Endodermal cell (in vitro differentiated cells): ENCODE measurements at regions not wholly inside any gene's neighbourhood (a gene's known extent, or its start where the extent isn't known, plus 50 kb on each side); places are given as distances from the start of the nearest gene placed in this dataset.

ENCODE experiments used
- DNase-seq: peaks from one replicate; pipeline ENCODE4 v3.0.0-alpha.2; 2017
- H3K27ac ChIP-seq: 2 replicates; pipeline ENCODE4 v1.5.1; 2013; ENCODE audit warnings: mild to moderate bottlenecking, low read depth, low read length, moderate library complexity
- H3K27me3 ChIP-seq: 2 replicates; pipeline ENCODE4 v1.6.1; 2013; ENCODE audit warnings: mild to moderate bottlenecking, low read length, moderate library complexity; ENCODE audit not compliant: insufficient read depth, control insufficient read depth, poor library complexity, severe bottlenecking
- H3K36me3 ChIP-seq: 2 replicates; pipeline ENCODE4 v1.7.0; 2013; ENCODE audit warnings: mild to moderate bottlenecking, low read length, moderate library complexity; ENCODE audit not compliant: control insufficient read depth, insufficient read depth
- H3K4me1 ChIP-seq: one replicate; pipeline ENCODE4 v1.7.0; 2013; ENCODE audit warnings: low read length; ENCODE audit not compliant: control insufficient read depth, insufficient read depth
- H3K4me3 ChIP-seq: 2 replicates; pipeline ENCODE4 v1.5.1; 2013; ENCODE audit warnings: mild to moderate bottlenecking, low read length, moderate library complexity
- H3K9ac ChIP-seq: 2 replicates; pipeline ENCODE4 v1.6.1; 2013; ENCODE audit warnings: mild to moderate bottlenecking, low read length, moderate library complexity; ENCODE audit not compliant: poor library complexity, severe bottlenecking; ENCODE audit errors: extremely low read depth
- H3K9me3 ChIP-seq: 2 replicates; pipeline ENCODE4 v1.6.1; 2013; ENCODE audit warnings: mild to moderate bottlenecking, low read length, moderate library complexity; ENCODE audit not compliant: control insufficient read depth
- H3K27ac Mint-ChIP-seq: 2 replicates; pipeline ENCODE4 v1.8.0; 2020; ENCODE audit warnings: mixed read lengths
- H3K27me3 Mint-ChIP-seq: 2 replicates; pipeline ENCODE4 v1.8.0; 2021; ENCODE audit warnings: mild to moderate bottlenecking, mixed read lengths; ENCODE audit not compliant: insufficient read depth
- H3K36me3 Mint-ChIP-seq: 2 replicates; pipeline ENCODE4 v1.8.0; 2020; ENCODE audit warnings: low read depth, mixed read lengths
- H3K4me1 Mint-ChIP-seq: 2 replicates; pipeline ENCODE4 v1.8.0; 2020; ENCODE audit warnings: mixed read lengths
- H3K4me3 Mint-ChIP-seq: 2 replicates; pipeline ENCODE4 v1.8.0; 2020; ENCODE audit warnings: mild to moderate bottlenecking, moderate library complexity, mixed read lengths
- H3K9me3 Mint-ChIP-seq: 2 replicates; pipeline ENCODE4 v1.8.0; 2020; ENCODE audit warnings: mild to moderate bottlenecking, mixed read lengths
- WGBS, 2 experiments: methylation state at CpG; one replicate each; pipeline versions ENCODE4 v1.1.5 to v1.1.7; 2013; ENCODE audit warnings: missing lambda C conversion rate in 2 of 2, mixed read lengths in 1 of 2; ENCODE audit not compliant: insufficient coverage in 1 of 2, insufficient read length in 1 of 2; 5-methylcytosine and 5-hydroxymethylcytosine counted together
- TF ChIP-seq, protein P1 (sequence below): fragments of 200-600 bp; sonication (generic); conservative IDR thresholded peaks from 2 replicates; pipeline ENCODE4 v1.5.0; 2021; ENCODE audit warnings: antibody characterized with exemption, mild to moderate bottlenecking

DNA sequence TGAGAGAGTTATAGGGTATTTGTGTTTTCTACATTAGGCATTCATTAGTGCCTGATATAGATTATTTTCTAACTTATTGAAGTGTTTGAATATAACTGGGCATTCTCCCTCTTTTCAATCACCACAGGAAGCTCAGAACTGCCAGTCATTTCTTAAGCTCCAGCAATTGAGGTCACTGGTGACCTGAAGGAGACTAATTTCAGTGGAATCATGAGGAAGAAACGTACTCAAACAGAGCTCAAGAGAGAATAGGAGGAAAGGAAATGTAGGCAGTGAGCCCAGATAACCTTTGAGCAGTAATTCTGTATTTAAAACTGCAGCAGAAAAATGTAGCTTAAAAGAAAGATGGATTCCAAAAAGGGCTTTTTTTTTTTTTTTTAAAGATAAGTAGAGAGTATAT lies 1035.5 kb downstream of the SOCS6 start:
- Histone ChIP-seq H3K27me3 (no peaks in the 10 kb centered on the region), H3K9ac (no peak overlapping the region), H3K9me3 (peaks cover 80% of the 10 kb centered on the region), H3K27ac (no peak overlapping the region), H3K36me3 (no peaks in the 10 kb centered on the region), H3K4me3 (no peak overlapping the region), H3K4me1 (no peaks in the 10 kb centered on the region)
- peaks cover 5% of the 10 kb centered on the region for H3K4me1 Mint-ChIP-seq
- no peaks in the 10 kb centered on the region for H3K9me3 Mint-ChIP-seq
- H3K4me3 Mint-ChIP-seq, result no peak overlapping the region
- DNase-seq, result no peak
- H3K27me3 Mint-ChIP-seq, result peaks cover 17% of the 10 kb centered on the region
- H3K27ac Mint-ChIP-seq, result no peak overlapping the region
- 15 to 50% methylated on average over 1 of the region's 1 CpG for WGBS, 2 experiments
- TF ChIP-seq, protein P1, sequence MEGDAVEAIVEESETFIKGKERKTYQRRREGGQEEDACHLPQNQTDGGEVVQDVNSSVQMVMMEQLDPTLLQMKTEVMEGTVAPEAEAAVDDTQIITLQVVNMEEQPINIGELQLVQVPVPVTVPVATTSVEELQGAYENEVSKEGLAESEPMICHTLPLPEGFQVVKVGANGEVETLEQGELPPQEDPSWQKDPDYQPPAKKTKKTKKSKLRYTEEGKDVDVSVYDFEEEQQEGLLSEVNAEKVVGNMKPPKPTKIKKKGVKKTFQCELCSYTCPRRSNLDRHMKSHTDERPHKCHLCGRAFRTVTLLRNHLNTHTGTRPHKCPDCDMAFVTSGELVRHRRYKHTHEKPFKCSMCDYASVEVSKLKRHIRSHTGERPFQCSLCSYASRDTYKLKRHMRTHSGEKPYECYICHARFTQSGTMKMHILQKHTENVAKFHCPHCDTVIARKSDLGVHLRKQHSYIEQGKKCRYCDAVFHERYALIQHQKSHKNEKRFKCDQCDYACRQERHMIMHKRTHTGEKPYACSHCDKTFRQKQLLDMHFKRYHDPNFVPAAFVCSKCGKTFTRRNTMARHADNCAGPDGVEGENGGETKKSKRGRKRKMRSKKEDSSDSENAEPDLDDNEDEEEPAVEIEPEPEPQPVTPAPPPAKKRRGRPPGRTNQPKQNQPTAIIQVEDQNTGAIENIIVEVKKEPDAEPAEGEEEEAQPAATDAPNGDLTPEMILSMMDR, result no peak
- H3K36me3 Mint-ChIP-seq, result no peaks in the 10 kb centered on the region

DNA sequence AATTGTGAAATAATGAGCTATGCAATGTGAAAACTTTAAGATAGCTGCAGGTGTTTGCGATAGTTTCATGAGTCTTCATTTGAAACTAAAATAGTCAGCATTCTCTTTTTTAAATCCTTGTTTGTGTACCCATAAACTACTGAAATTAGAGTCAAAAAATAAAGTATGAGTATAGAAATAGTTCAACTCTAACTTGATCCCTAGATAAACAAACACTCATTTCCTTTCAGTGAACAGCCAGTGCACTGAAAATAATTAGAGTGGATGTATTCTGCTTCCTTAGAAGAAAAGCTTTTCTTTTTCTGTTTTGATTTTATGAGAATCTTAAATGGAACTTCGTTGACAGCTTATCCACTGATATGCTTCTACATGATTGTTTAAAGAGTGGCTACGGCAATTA lies 1033.4 kb downstream of the SOCS6 start:
- Mint-ChIP-seq H3K4me3 (no peak overlapping the region), H3K9me3 (no peaks in the 10 kb centered on the region), H3K27ac (no peak overlapping the region), H3K4me1 (peaks cover 2% of the 10 kb centered on the region), H3K27me3 (peaks cover 26% of the 10 kb centered on the region), H3K36me3 (no peaks in the 10 kb centered on the region)
- H3K9ac ChIP-seq, result no peak overlapping the region
- H3K4me3 ChIP-seq, result no peak overlapping the region
- no peaks in the 10 kb centered on the region for H3K36me3 ChIP-seq
- no peak for DNase-seq
- H3K9me3 ChIP-seq, result peaks cover 70% of the 10 kb centered on the region
- no peak overlapping the region for H3K27ac ChIP-seq
- H3K4me1 ChIP-seq, result no peaks in the 10 kb centered on the region
- TF ChIP-seq, protein P1, result no peak
- WGBS, 2 experiments, result 20 to 53% methylated on average over 1 to 3 of the region's 3 CpGs
- no peaks in the 10 kb centered on the region for H3K27me3 ChIP-seq

DNA sequence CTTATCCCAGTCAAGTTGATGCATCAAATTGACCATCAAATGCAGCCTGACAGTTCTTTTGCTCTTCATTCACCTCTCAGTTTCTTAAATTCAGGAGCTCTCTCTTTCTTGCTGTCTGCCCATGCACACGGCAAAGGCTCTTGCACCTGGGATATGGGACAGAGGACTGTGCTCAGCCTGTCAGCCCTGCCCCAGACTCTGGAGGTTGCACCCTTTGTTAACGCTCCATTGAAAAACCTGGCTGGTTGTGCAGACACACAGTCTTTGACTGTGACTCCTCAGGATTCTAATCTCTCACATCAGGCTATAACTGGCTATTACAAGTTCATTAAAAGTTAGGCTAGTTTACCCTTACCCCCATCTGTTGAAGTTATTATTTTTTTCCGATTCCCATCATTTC lies 1032.5 kb downstream of the SOCS6 start:
- peaks cover 65% of the 10 kb centered on the region for H3K9me3 ChIP-seq
- Mint-ChIP-seq H3K4me1 (no peaks in the 10 kb centered on the region), H3K9me3 (no peaks in the 10 kb centered on the region)

More for the DNA sequence above, 1032.5 kb downstream of the SOCS6 start:
- H3K27me3 ChIP-seq, result no peaks in the 10 kb centered on the region
- no peak overlapping the region for H3K27ac ChIP-seq
- 82 to 86% methylated on average over 2 to 3 of the region's 3 CpGs for WGBS, 2 experiments
- Mint-ChIP-seq H3K27ac (no peak overlapping the region), H3K4me3 (no peak overlapping the region), H3K36me3 (no peaks in the 10 kb centered on the region), H3K27me3 (peaks cover 28% of the 10 kb centered on the region)
- TF ChIP-seq, protein P1, result no peak
- no peak overlapping the region for H3K4me3 ChIP-seq
- DNase-seq, result no peak
- no peak overlapping the region for H3K9ac ChIP-seq
- no peaks in the 10 kb centered on the region for H3K36me3 ChIP-seq
- H3K4me1 ChIP-seq, result no peaks in the 10 kb centered on the region
